H1 (cell line): ENCODE measurements at regions not wholly inside any gene's neighbourhood (a gene's known extent, or its start where the extent isn't known, plus 50 kb on each side); places are given as distances from the start of the nearest gene placed in this dataset.

Experiments used
- CTCF ChIA-PET: fragments of 300-600 bp; sonication (Branson Sonifier 250); formaldehyde crosslinking; loops from one replicate; lab custom pipeline; 2021; ENCODE audit not compliant: partially characterized antibody; lab: Charles Lee
- POLR2A ChIA-PET: fragments of 300-600 bp; sonication (Branson Sonifier 250); formaldehyde crosslinking; loops from one replicate; lab custom pipeline; 2021; ENCODE audit warnings: inconsistent platforms; ENCODE audit not compliant: partially characterized antibody; lab: Charles Lee
- DNase-seq, 2 experiments: peaks; one replicate each; pipeline versions ENCODE4 v3.0.0 to v3.0.0-alpha.2; 2010 to 2022; ENCODE audit warnings: low spot score in 2 of 2, low read depth in 1 of 2, mixed read lengths in 1 of 2
- FAIRE-seq: peaks from 2 replicates; lab custom pipeline; 2011; peaks lifted over from hg19 to GRCh38; lab: Jason Lieb, UNC
- H2AFZ ChIP-seq: 2 replicates; pipeline ENCODE4 v1.8.1; 2012; ENCODE audit warnings: low read length, inconsistent platforms
- H2AK5ac ChIP-seq: 2 replicates; pipeline ENCODE4 v1.6.1; 2013; ENCODE audit warnings: low read depth, low read length
- H2BK120ac ChIP-seq: replicated peaks from 2 replicates; pipeline ENCODE3; 2013; ENCODE audit warnings: low read depth, low read length, inconsistent platforms
- H2BK12ac ChIP-seq: 2 replicates; pipeline ENCODE4 v1.6.1; 2013; ENCODE audit warnings: low read depth, low read length
- H2BK15ac ChIP-seq: 2 replicates; pipeline ENCODE4 v1.6.1; 2013; ENCODE audit warnings: low read length
- H2BK20ac ChIP-seq: 2 replicates; pipeline ENCODE4 v1.6.1; 2013; ENCODE audit warnings: low read length
- H2BK5ac ChIP-seq: 2 replicates; pipeline ENCODE4 v1.6.1; 2013; ENCODE audit warnings: low read depth, low read length
- H3K14ac ChIP-seq: 2 replicates; pipeline ENCODE4 v1.6.1; 2013; ENCODE audit warnings: inconsistent platforms; ENCODE audit not compliant: insufficient read length
- H3K18ac ChIP-seq: 2 replicates; pipeline ENCODE4 v1.6.1; 2013; ENCODE audit warnings: low read length; ENCODE audit errors: extremely low read depth
- H3K23ac ChIP-seq: 2 replicates; pipeline ENCODE4 v1.6.1; 2013; ENCODE audit warnings: inconsistent platforms; ENCODE audit not compliant: insufficient read length
- H3K23me2 ChIP-seq: 2 replicates; pipeline ENCODE4 v1.6.1; 2013; ENCODE audit warnings: low read depth, low read length
- H3K27ac ChIP-seq: 2 replicates; pipeline ENCODE4 v1.6.1; 2011; ENCODE audit warnings: low read depth, low read length, inconsistent platforms
- H3K27me3 ChIP-seq, 4 experiments: replicated peaks in 1 of 4; 1 replicate in 1 of 4; 2 replicates in 3 of 4; pipeline versions ENCODE4 v1.6.1 to v1.8.1; 2011 to 2013; ENCODE audit warnings: low read length in 3 of 4, mild to moderate bottlenecking in 3 of 4, inconsistent platforms in 2 of 4, mixed read lengths in 2 of 4, moderate library complexity in 1 of 4; ENCODE audit not compliant: control insufficient read depth in 3 of 4, insufficient read depth in 3 of 4; ENCODE audit errors: extremely low read depth in 1 of 4
- H3K36me3 ChIP-seq, 4 experiments: 2 replicates each; pipeline versions ENCODE4 v1.6.1 to v1.8.1; 2011 to 2013; ENCODE audit warnings: mild to moderate bottlenecking in 4 of 4, low read length in 3 of 4, moderate library complexity in 2 of 4, control low read depth in 1 of 4, inconsistent platforms in 1 of 4; ENCODE audit not compliant: insufficient read depth in 4 of 4, control insufficient read depth in 2 of 4
- H3K4ac ChIP-seq: replicated peaks from 2 replicates; pipeline ENCODE3; 2013; ENCODE audit warnings: low read length, low read depth, mixed read lengths, inconsistent platforms; ENCODE audit not compliant: insufficient read length
- H3K4me1 ChIP-seq, 4 experiments: replicated peaks in 1 of 4; 1 replicate in 1 of 4; 2 replicates in 3 of 4; pipeline versions ENCODE4 v1.6.1 to v1.8.1; 2011 to 2013; ENCODE audit warnings: low read length in 3 of 4, inconsistent platforms in 2 of 4, mixed read lengths in 1 of 4; ENCODE audit not compliant: insufficient read depth in 4 of 4, control insufficient read depth in 3 of 4
- H3K4me2 ChIP-seq, 2 experiments: 2 replicates each; pipeline versions ENCODE4 v1.6.1 to v1.8.1; 2011 to 2013; ENCODE audit warnings: low read depth in 2 of 2, low read length in 2 of 2, control low read depth in 1 of 2, inconsistent platforms in 1 of 2, mild to moderate bottlenecking in 1 of 2; ENCODE audit not compliant: insufficient read depth in 1 of 2
- H3K4me3 ChIP-seq, 4 experiments: fragments of 200-600, 300-600 bp in 1 of 4; sonication (generic), shearing (Covaris generic), sonication (Bioruptor Twin) in 1 of 4; 2 replicates each; pipeline versions ENCODE4 v1.5.1 to v1.8.1; 2011 to 2016; ENCODE audit warnings: low read length in 4 of 4, low read depth in 3 of 4, control low read depth in 2 of 4, inconsistent platforms in 2 of 4, mild to moderate bottlenecking in 2 of 4, mixed read lengths in 1 of 4, moderate library complexity in 1 of 4; ENCODE audit not compliant: insufficient read depth in 2 of 4; ENCODE audit errors: extremely low read depth in 1 of 4
- H3K56ac ChIP-seq: replicated peaks from 2 replicates; pipeline ENCODE3; 2013; ENCODE audit warnings: low read depth, mild to moderate bottlenecking, mixed read lengths, low read length, inconsistent platforms; ENCODE audit not compliant: insufficient read length
- H3K79me1 ChIP-seq: 2 replicates; pipeline ENCODE4 v1.6.1; 2013; ENCODE audit warnings: low read depth, low read length, control low read depth
- H3K79me2 ChIP-seq, 2 experiments: 2 replicates each; pipeline versions ENCODE4 v1.6.1 to v1.8.1; 2012 to 2013; ENCODE audit warnings: low read length in 2 of 2, mild to moderate bottlenecking in 2 of 2, inconsistent platforms in 1 of 2; ENCODE audit not compliant: insufficient read depth in 2 of 2, control insufficient read depth in 1 of 2
- H3K9ac ChIP-seq, 4 experiments: replicated peaks in 1 of 4; 1 replicate in 1 of 4; 2 replicates in 3 of 4; pipeline versions ENCODE4 v1.6.1 to v1.8.1; 2011 to 2013; ENCODE audit warnings: low read depth in 3 of 4, low read length in 3 of 4, control low read depth in 2 of 4, mild to moderate bottlenecking in 2 of 4, moderate library complexity in 2 of 4, inconsistent platforms in 1 of 4; ENCODE audit errors: extremely low read depth in 1 of 4
- H3K9me3 ChIP-seq, 2 experiments: 2 replicates each; pipeline versions ENCODE4 v1.6.1 to v1.8.1; 2012 to 2013; ENCODE audit warnings: mild to moderate bottlenecking in 2 of 2, moderate library complexity in 2 of 2, control low read depth in 1 of 2, inconsistent platforms in 1 of 2, low read depth in 1 of 2, low read length in 1 of 2, mixed read lengths in 1 of 2; ENCODE audit not compliant: insufficient read depth in 2 of 2
- H4K20me1 ChIP-seq, 2 experiments: replicated peaks in 1 of 2; 2 replicates each; pipeline versions ENCODE3 to v1.8.1; 2011 to 2013; ENCODE audit warnings: inconsistent platforms in 2 of 2, low read length in 2 of 2, mild to moderate bottlenecking in 1 of 2; ENCODE audit not compliant: insufficient read depth in 2 of 2, control insufficient read depth in 1 of 2
- H4K5ac ChIP-seq: 2 replicates; pipeline ENCODE4 v1.6.1; 2013; ENCODE audit warnings: low read length, low read depth, mixed read lengths, inconsistent platforms; ENCODE audit not compliant: insufficient read length
- H4K8ac ChIP-seq: 2 replicates; pipeline ENCODE4 v1.8.0; 2013; ENCODE audit warnings: mild to moderate bottlenecking, moderate library complexity, low read length, inconsistent platforms; ENCODE audit not compliant: insufficient read depth; ENCODE audit errors: extremely low read depth
- H4K91ac ChIP-seq: replicated peaks from 2 replicates; pipeline ENCODE3; 2013; ENCODE audit warnings: low read length, mixed read lengths, inconsistent platforms; ENCODE audit not compliant: insufficient read length
- BRCA1 ChIP-seq: IDR thresholded peaks from 2 replicates; pipeline ENCODE4 v1.6.1; 2012; ENCODE audit warnings: low read depth, low read length, improper control_type of control experiment
- CEBPB ChIP-seq: IDR thresholded peaks from 2 replicates; pipeline ENCODE4 v1.6.1; 2012; ENCODE audit warnings: low read depth, low read length
- EZH2 ChIP-seq: fragments of 200-600 bp; sonication (generic); IDR thresholded peaks from 2 replicates; pipeline ENCODE4 v1.7.1; 2012; ENCODE audit warnings: low read depth, mild to moderate bottlenecking, moderate library complexity, low read length, inconsistent platforms; ENCODE audit not compliant: severe bottlenecking
- HDAC2 ChIP-seq, 2 experiments: fragments of 300-600 bp in 1 of 2; sonication (generic) in 1 of 2; IDR thresholded peaks; 2 replicates each; pipeline ENCODE4 v1.6.1; 2011 to 2012; ENCODE audit warnings: low read depth in 2 of 2, low read length in 2 of 2, mild to moderate bottlenecking in 2 of 2, moderate library complexity in 2 of 2, borderline replicate concordance in 1 of 2, inconsistent platforms in 1 of 2
- HDAC6 ChIP-seq: IDR thresholded peaks from one replicate; pipeline ENCODE4 v1.7.1; 2012; ENCODE audit warnings: low read depth, mild to moderate bottlenecking, inconsistent platforms, low read length, moderate library complexity
- KDM1A ChIP-seq: fragments of 200-600, 300-600 bp; sonication (generic); IDR thresholded peaks from 2 replicates; pipeline ENCODE4 v1.7.1; 2016; ENCODE audit warnings: mild to moderate bottlenecking, low read length, borderline replicate concordance
- RBBP5 ChIP-seq: IDR thresholded peaks from 2 replicates; pipeline ENCODE4 v1.7.1; 2012; ENCODE audit warnings: low read depth, mild to moderate bottlenecking, inconsistent platforms, low read length, moderate library complexity, borderline replicate concordance
- SAP30 ChIP-seq: fragments of 300-600 bp; sonication (generic); IDR thresholded peaks from 2 replicates; pipeline ENCODE4 v1.7.1; 2012; ENCODE audit warnings: low read length, moderate library complexity, mild to moderate bottlenecking, inconsistent platforms; ENCODE audit not compliant: insufficient read depth, insufficient replicate concordance
- SIRT6 ChIP-seq: IDR thresholded peaks from one replicate; pipeline ENCODE4 v1.7.1; 2012; ENCODE audit warnings: low read length, inconsistent platforms
- SP2 ChIP-seq: IDR thresholded peaks from 2 replicates; pipeline ENCODE4 v1.6.1; 2012; ENCODE audit warnings: mild to moderate bottlenecking, low read length, inconsistent platforms
- TCF12 ChIP-seq: IDR thresholded peaks from 2 replicates; pipeline ENCODE4 v1.6.1; 2011; ENCODE audit warnings: low read depth, mild to moderate bottlenecking, low read length
- YY1 ChIP-seq: IDR thresholded peaks from 2 replicates; pipeline ENCODE4 v1.6.1; 2011; ENCODE audit warnings: low read depth, mild to moderate bottlenecking, low read length
- WGBS, 2 experiments: shearing (Covaris generic) in 1 of 2; methylation state at CpG; one replicate each; pipeline versions ENCODE4 v1.1.6 to v1.1.7; 2013 to 2015; ENCODE audit warnings: low lambda C conversion rate in 2 of 2, mixed read lengths in 2 of 2, inconsistent platforms in 1 of 2, low coverage in 1 of 2, missing lambda C conversion rate in 1 of 2; ENCODE audit not compliant: insufficient replicate concordance in 2 of 2, insufficient coverage in 1 of 2, insufficient read length in 1 of 2; ENCODE audit errors: extremely low coverage in 1 of 2, missing lambda C conversion rate in 1 of 2; 5-methylcytosine and 5-hydroxymethylcytosine counted together
- TF ChIP-seq, protein P1 (sequence below), 3 experiments: IDR thresholded peaks; 1 replicate in 2 of 3; 2 replicates in 1 of 3; pipeline versions ENCODE4 v1.5.1 to v1.6.1; 2011; ENCODE audit warnings: low read length in 3 of 3, mild to moderate bottlenecking in 3 of 3, inconsistent platforms in 2 of 3, low read depth in 1 of 3, moderate library complexity in 1 of 3; ENCODE audit not compliant: insufficient read depth in 1 of 3; ENCODE audit errors: control extremely low read depth in 1 of 3

DNA sequence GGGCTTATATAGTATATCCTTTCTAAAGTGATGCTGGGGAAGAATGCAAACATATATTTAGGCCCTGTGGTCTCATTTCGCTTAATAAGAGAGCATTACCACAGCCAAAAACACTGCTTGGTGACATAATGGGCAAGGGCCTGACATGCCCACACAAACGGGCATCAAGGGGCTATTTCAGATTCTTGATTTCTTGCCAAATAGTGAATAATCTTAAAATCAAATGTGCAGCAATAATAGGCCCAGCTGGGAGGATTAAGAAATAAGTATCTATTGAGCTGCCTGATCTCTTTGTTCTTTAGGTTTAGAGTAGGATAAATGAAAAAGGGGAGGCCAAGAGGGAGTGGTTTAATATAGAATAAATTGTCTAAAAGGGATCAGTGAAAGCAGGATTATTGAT lies 241.0 kb upstream of the GBE1 start:
- Histone ChIP-seq H2BK120ac (no peak overlapping the region), H3K4me1 (peaks cover 0 to 3% (median 0%) of the 10 kb centered on the region in 4 experiments; a peak in 2 of 7 replicates), H2BK12ac (no peak overlapping the region), H3K9ac (no peak overlapping the region), H3K56ac (no peak overlapping the region), H2AFZ (no peak overlapping the region), H3K27ac (no peak overlapping the region), H2BK5ac (no peak overlapping the region), H3K4me2 (no peak overlapping the region), H3K4ac (no peak overlapping the region), H4K20me1 (no peaks in the 10 kb centered on the region), H3K23me2 (no peaks in the 10 kb centered on the region), H4K91ac (no peak overlapping the region), H2BK15ac (no peak overlapping the region), H2AK5ac (no peak overlapping the region), H3K36me3 (no peaks in the 10 kb centered on the region), H3K4me3 (no peak overlapping the region), H3K79me1 (no peaks in the 10 kb centered on the region), H3K18ac (no peak overlapping the region), H4K8ac (no peak overlapping the region), H4K5ac (no peak overlapping the region), H3K27me3 (no peaks in the 10 kb centered on the region), H3K9me3 (no peaks in the 10 kb centered on the region), H2BK20ac (no peak overlapping the region), H3K14ac (no peak overlapping the region), H3K79me2 (no peaks in the 10 kb centered on the region), H3K23ac (no peak overlapping the region)
- FAIRE-seq (no peak), DNase-seq (no peak)
- POLR2A ChIA-PET: no interaction called here
- CTCF ChIA-PET: no interaction called here
- 93% methylated on average over 2 of the region's 2 CpGs; no CpG with 5 or more reads in 1 of the 2 experiments for WGBS, 2 experiments
- TF ChIP-seq RBBP5: no peak
- TF ChIP-seq BRCA1: no peak
- no peak for TF ChIP-seq YY1
- TF ChIP-seq EZH2: no peak
- no peak for TF ChIP-seq CEBPB
- no peak for TF ChIP-seq KDM1A
- TF ChIP-seq TCF12: no peak
- no peak for TF ChIP-seq SP2
- TF ChIP-seq HDAC6: no peak
- TF ChIP-seq HDAC2 (IDR thresholded peaks at IDR 0.05; ENCODE audit: borderline replicate concordance in 1 of 2, low read depth in 2 of 2, low read length in 2 of 2): no peak
- no peak for TF ChIP-seq SIRT6
- TF ChIP-seq, protein P1, sequence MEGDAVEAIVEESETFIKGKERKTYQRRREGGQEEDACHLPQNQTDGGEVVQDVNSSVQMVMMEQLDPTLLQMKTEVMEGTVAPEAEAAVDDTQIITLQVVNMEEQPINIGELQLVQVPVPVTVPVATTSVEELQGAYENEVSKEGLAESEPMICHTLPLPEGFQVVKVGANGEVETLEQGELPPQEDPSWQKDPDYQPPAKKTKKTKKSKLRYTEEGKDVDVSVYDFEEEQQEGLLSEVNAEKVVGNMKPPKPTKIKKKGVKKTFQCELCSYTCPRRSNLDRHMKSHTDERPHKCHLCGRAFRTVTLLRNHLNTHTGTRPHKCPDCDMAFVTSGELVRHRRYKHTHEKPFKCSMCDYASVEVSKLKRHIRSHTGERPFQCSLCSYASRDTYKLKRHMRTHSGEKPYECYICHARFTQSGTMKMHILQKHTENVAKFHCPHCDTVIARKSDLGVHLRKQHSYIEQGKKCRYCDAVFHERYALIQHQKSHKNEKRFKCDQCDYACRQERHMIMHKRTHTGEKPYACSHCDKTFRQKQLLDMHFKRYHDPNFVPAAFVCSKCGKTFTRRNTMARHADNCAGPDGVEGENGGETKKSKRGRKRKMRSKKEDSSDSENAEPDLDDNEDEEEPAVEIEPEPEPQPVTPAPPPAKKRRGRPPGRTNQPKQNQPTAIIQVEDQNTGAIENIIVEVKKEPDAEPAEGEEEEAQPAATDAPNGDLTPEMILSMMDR (IDR thresholded peaks at IDR 0.05; ENCODE audit: control extremely low read depth in 1 of 3, insufficient read depth in 1 of 3, low read depth in 1 of 3, low read length in 3 of 3): no peak
- TF ChIP-seq SAP30: no peak
